Hematopoietic multipotent progenitor cell treated with erythropoietin and hydrocortisone succinate and interleukin-3 and kit ligand, for 6 days (in vitro differentiated cells): ENCODE measurements at regions not wholly inside any gene's neighbourhood (a gene's known extent, or its start where the extent isn't known, plus 50 kb on each side); places are given as distances from the start of the nearest gene placed in this dataset.
"Not testable (repeated sequence)": the region's sequence is repeated elsewhere in the genome, so short reads cannot be mapped to it uniquely, and the experiment has no call there.

Experiments
- DNase-seq: peaks from one replicate; pipeline ENCODE4 v3.0.0-alpha.2; 2015

GRCh38 chrX:13179100-13179499 lies 134.7 kb upstream of the FAM9C start:
- no peak for DNase-seq

GRCh38 chrX:13177921-13178566 lies 133.6 kb upstream of the FAM9C start:
- no peak for DNase-seq

- no peak for DNase-seq
These were observed 130.6 kb upstream of the FAM9C start for GRCh38 chrX:13175056-13175455.

GRCh38 chrX:13170966-13171558 lies 126.6 kb upstream of the FAM9C start:
- no peak for DNase-seq

DNA sequence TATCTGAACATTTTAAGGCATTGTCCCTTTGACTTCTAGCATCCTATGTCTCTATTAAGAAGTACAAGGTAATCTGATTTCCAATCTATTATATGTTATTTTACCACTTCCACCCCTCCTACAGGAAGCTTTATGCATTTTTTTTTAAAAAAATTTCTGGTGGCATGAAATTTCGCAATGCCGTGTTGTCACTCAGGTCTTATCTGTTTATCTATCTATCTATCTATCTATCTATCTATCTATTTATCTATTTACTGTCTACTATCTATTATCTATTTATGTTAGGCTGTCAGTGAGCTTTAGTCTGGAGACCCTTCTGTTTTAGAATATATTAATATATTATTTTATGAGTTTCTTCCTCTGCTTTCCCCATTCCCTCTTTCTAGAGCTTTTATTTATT lies 125.3 kb upstream of the FAM9C start:
- no peak for DNase-seq

DNA sequence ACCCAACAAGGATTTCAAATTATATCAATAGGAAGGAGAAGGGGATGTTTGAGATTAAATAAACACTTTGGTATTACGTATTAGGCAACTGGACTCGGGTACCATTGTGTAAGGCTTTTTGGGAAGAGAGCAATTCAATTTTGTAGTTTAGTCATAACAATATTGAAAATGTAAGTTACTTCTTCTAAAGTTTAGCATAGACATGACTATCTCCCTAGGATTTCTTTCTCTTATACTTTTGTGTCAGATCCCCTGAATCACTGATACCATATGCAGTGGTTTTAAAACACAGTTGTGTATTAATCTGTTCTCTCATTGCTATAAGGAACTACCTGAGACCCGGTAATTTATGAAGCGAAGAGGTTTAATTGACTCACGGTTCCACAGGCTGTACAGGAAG lies 123.8 kb upstream of the FAM9C start:
- DNase-seq: no peak

DNA sequence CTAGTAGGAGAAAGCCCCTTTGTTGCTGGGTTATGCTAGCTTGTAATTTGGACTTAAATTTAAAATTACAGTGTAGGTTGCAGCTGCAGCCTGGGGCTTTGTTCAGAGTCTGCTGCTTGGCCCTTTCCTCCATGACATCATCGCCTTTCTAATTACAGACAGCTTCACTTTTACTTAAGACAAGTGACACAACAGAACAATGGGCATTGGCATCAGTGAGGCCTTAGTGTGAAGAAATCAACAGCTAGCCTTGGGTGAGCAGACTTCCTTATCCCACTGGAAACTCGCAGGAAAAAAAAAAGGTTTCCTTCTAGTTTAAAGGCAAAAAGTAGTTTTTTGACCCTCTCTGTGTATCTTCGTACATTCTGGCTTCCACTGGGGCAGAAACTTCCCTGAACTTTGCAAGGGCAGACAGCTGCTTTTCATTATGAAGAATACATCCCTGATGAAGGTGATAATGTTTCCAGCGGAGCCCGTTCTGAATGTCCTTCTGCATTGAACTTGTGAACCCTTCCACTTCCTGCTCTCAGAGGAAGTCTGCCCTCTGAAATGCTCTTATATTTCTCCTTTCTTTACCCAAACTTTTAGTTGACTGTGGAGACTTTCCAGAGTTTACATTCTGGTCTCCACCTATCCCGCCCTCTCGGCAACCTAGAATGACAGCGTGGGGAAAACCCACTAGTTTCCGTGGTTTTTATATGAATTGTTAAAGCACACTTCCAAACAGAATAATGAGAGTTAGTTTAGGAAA lies 123.2 kb upstream of the FAM9C start:
- DNase-seq: no peak

- no peak for DNase-seq
These were observed 121.1 kb upstream of the FAM9C start for GRCh38 chrX:13165266-13166189.

DNA sequence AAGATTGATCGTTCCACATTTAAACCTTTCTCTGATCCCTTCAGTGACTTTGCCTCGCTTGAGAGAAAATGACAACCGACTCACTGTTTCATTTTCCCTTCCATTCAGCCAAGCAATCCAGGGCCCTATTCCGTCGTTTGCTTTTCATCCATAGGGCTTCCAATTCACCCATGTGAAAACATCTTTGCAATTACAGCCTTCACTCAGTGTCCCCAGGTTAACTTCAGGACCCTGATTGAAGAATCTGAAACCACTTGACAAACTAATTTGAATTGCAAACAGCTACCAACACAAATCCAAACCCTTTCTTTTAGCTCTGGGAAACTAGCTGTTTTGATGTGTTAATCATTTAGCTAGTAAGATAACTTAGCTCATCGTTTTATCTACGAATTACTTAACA lies 120.2 kb upstream of the FAM9C start:
- no peak for DNase-seq

DNA sequence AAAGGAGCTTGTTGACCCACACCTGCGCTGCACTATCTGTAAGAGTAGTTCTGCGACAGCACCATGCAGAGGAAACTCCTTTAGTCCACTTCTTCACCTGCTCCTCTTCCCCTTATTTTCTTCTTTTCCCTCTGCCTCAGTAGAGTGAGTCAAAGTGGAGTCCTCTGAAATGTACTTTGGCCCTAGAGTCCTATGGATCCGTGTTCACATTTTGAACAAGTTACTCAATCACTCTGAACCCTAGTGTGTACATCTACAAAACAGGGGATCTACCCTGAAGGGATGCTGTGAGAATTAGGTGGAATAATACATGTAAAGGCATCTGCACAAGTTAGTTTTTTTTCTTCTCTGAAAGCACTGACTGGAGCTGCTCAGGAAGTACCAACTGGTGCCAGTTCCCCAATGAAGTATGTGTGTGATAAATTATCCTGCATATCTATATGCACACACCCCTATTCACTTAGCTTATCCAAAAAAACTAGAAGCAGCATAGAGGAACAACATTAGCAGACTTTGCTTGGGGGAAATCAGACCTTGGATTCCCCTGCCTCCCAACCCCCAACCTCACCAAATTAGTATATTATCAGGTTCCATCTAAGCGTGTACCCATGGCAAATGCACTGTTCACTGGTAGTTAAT lies 118.5 kb upstream of the FAM9C start:
- no peak for DNase-seq

GRCh38 chrX:13159886-13160285 lies 115.5 kb upstream of the FAM9C start:
- no peak for DNase-seq

- no peak for DNase-seq
These were observed 114.5 kb upstream of the FAM9C start for GRCh38 chrX:13158911-13159310.

GRCh38 chrX:13155550-13155949 lies 111.1 kb upstream of the FAM9C start:
- DNase-seq: not testable (repeated sequence)

GRCh38 chrX:13153796-13154195 lies 109.4 kb upstream of the FAM9C start:
- DNase-seq: no peak

DNA sequence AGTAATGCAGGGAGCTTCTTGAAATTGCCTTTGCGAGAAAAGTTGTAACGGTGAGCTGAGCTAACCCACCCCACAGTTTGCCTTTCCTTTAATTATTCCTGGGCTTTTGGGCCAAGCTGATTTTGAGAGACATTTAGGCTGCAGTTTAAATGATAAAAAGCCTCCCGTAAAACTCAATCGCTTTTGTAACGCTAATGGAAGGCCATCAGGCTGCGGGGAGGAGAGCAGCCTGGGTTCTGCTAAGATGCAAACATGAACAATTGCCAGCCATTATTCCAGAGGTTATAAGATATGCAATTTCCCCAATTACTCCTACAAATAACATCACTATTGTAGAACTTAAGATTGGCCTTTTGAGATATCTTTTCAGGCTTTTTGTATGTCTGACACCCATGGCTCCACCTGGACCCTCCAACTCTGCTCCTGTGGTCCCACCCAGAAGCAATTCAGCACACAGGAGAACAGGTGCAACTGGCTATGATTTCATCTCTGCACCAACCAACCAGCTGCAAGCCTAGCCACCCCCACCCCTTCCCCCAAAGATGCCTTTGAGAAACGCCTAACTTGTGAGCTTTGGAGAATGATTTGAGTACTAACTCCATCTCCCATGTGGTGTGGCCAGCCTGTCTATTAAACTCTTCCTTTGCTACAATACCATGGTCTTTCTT lies 108.2 kb upstream of the FAM9C start:
- no peak for DNase-seq

- DNase-seq: peak; percentile 22
These were observed 107.6 kb upstream of the FAM9C start for GRCh38 chrX:13151828-13152517.

DNA sequence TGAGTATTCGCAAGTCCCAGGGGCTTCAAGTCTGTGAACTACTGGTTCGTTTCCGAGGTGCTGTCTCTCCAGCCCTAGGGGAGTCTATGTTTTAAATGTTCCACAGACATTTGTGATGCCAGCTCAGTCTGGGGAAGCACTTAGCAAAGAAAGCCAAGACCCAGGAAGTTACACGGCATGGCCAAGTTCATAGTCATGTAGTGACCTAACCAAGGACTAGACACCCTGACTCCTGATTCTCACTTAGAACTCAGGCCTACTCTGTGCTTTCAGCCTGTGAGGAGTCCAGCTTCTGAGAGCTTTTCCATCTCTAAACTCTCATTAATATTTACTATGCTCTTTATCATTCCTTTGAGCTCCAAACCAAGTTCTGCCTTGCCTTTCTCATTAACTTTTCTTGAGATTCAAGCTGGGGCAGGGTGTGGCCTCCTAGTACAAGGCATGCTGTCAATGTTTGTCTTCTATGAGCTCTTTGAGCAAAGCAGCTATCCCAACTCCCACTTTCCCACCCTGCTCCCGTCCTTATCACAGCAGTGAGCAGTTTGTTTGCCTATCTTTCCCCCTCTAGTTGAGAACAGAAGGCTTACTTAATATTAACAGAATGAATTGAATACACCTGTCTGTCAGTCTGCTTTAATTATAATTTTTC lies 105.4 kb upstream of the FAM9C start:
- DNase-seq: no peak

GRCh38 chrX:13147733-13148132 lies 103.3 kb upstream of the FAM9C start:
- no peak for DNase-seq

DNA sequence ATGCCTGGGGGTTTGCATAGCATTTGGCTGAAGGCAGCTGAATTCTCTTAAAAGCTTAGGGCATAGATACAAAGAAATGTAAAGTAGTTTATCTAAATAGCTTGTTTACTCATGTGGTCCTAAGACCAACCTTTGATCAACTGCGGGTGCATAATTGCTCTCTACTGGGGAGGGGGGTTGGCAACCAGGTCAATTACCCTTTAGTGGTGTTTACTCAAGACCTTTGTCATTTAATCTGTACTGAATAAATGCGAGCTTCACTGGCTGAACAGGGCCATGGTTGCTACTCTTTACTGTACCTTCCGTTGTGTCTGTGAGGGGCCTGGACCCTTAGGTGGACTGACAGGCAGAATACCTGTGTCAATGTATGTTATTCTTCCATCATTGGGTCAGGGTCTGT lies 102.7 kb upstream of the FAM9C start:
- no peak for DNase-seq

GRCh38 chrX:13144927-13145655 lies 100.7 kb upstream of the FAM9C start:
- DNase-seq: no peak
